HG03575 (cell line): ENCODE measurements at regions not wholly inside any gene's neighbourhood (a gene's known extent, or its start where the extent isn't known, plus 50 kb on each side); places are given as distances from the start of the nearest gene placed in this dataset.

Experiments
- ATAC-seq: cut with Tn5 transposase; IDR thresholded peaks from one replicate; pipeline ENCODE4 v1.9.1; 2021; ENCODE audit not compliant: unreplicated experiment, insufficient number of reproducible peaks, low FRiP score; ENCODE audit errors: extremely low read depth

DNA sequence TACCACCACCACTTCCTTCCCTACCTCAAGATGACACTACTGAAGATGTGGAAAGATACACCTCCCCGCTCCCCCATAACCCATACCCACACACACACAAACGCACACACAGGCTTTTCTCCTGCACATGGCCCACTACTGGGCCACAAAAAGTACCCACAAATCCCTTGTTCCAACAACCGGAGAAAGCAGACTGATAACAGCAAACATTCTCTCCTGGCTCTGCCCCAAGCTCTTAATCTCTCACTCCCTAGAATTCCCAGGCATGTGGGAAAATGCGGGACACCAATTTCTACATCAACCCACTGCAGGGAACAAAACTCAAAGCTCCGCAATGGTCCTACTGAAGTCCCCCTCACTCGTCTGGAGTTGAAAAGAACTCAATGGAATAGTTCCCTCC, 611.0 kb upstream of the KLF4 start:
- ATAC-seq: no peak

DNA sequence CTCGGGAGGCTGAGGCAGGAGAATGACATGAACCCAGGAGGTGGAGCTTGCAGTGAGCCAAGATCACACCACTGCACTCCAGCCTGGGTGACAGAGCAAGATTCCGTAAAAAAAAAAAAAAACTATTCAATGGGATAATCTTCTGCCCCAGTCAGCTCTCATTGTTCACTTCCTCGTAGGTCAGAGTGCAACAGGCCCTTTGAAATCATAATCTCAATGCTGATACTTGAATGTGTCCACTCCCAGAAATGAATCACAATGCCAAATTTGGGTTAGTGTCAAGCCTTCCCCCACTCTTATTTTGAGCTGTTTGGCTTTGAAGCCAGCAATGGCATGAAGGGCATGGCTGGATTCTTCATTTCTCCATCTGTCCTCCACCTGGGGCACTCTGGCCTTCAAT, 610.3 kb upstream of the KLF4 start:
- ATAC-seq: no peak

DNA sequence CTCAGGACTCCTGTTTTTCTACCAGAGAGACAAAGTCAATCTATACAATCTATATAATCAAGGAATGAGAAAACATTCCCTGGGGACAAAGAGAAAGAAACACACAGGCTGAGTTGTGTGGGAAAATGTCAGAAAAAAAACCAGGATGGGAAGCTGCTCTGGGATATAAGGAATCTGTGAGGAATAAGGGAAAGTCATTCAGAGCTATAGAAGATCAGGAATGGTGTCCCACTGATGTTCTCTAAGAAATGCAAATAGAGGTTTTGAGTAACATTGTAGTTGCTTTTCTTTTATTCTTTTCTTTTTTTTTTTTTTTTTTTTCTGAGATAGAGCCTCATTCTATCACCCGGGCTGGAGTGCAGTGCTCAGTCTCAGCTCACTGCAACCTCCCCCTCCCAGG, 605.9 kb upstream of the KLF4 start:
- no peak for ATAC-seq

DNA sequence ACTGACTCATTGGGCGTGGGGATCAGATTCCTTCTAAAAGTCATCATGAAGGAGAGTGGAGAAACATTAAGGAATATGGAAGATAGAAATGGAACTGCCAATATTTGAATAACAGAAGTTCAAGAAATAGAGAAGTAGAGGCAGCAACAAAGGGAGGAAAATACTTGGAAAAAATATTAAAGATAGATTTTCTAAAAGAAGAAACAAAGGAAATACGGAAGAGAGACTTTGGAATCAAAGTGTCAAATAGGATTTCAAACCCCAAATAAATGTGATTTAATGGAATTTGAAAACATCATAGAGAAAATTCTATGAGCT, 605.1 kb upstream of the KLF4 start:
- no peak for ATAC-seq

DNA sequence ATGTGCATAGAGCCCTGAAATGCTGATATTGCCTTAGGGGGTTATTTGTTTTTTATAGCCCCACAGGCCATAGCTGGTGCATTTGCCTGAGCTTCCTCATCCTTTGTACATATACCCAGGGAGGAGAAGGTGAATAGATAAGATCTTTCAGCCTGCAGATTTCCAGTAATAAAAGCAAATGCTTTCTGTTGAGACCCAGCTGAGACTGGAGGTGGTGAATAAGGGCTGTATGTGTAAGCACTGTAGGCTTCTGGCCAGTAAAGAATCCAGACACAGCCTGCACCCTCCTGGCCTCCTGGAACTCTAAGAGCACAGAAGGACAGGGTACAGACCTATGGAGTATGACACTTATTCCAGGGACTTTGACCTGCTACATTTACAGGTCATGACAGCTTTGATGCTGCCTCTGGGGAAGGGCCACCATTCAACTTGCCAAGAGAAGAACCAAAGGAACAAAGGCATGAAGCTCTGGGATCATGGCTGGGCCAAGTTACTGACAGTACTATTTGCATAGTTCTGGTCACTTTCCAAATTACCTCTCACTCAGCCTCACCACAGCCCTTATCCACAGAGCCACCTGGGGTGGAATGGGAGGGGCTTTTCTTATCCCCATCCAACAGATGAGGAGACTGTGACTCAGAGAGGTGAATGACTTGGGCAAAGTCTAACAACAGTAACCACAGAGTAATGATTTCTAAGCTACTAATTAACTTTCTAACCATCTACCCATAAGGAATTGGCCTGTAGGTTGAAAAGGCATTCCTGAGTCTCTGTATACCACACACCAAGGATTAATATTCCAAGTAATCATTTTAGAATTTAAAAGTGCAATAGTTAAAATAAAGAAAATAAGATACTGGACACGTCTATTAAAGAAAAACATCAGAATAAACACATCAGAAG, 604.5 kb upstream of the KLF4 start:
- no peak for ATAC-seq

DNA sequence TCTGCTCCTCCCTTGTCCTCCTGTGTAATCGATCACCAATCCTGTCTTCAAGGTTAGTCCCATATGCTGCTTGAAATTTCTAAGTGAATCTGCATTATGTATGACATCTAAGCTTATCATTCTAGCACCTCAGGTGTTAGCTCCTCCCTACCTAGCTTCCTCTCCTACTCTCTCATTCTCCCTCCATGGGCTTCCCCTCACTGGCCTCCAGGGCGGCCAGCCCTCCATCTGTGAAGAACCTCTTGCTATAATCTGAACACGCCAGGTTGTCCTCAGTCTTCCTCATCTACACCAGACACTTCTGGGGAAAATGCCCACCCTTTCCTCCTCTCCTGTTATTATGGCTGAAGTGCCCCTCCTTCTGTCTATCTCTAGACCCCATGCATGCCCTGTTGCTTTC, 599.3 kb upstream of the KLF4 start:
- ATAC-seq: no peak

DNA sequence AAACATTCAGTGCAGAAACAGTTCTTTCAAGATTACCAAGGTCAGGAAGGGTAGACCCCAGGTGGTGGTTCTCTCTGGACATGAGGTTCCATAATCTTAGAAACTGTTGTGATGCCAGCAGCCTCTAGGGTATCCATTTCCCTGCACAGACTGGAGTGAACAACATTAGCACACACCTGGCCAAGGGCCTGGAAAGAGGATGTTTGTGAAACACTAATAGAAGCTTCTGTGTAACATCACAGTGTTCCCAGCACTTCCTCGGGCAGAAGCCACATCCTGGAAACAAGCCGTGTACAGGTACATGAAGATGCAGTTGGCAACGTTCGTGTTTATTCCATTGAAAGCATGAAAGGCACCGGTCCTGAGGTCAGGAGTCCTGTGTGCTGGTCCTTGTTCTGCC, 598.2 kb upstream of the KLF4 start:
- no peak for ATAC-seq

DNA sequence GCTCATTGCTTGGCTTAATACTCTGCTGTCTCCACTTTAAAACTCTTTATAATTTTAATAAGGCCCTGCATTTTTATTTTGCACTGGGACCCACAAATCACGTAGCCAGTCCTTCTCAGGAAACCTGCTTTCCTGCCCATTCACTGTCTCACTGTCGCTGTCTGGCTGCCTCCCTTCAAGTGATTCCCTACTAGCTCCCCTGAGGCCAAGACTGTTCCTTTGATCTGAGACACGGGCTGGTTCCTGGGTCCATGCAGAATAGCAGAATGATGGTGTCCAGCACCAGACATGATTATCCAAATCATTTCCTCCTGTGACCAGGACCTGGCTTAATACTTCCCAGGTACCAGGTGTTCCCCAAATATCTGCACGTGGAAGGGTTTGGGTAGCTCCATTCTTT, 597.1 kb upstream of the KLF4 start:
- no peak for ATAC-seq

DNA sequence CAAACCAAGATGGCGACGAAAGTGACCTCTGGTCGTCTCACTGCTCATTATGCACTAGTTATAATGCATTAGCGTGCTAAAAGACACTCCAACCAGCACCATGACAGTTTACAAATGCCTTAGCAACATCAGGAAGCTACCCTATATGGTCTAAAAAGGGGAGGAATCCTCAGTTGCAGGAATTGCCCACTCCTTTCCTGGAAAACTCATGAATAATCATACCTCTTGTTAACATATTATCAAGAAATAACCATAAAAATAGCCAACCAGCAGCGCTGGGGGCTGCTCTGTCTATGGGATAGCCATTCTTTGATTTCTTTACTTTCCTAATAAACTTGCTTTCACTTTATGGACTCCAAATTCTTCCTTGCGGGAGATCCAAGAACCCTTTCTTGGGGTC, 595.7 kb upstream of the KLF4 start:
- ATAC-seq: no peak

DNA sequence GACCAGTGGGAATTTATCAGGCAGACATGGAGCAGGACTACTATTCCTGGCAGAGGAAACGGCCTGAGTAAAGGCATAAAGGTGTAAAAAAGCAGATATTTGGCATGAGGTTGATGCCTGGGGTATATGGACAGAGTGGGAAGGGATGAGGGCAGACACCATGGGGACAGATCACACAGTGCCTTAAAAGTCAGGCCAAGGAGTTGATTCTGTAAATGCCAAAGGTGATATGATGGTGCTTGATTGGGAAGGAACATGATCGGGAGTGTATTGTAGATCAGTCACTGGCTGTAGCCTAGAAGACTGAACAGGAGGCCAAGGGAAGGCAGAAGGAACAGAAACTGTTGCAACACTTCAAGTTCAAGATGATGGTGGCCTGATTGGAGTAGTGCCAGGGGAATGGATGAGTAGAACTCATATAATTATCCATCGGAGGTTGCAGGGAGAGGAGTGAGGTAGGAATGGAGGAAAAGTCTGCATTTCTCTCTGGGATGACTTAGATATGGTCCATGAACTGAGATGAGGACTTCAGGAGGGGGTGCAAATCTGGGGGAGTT, 594.3 kb upstream of the KLF4 start:
- ATAC-seq: no peak

DNA sequence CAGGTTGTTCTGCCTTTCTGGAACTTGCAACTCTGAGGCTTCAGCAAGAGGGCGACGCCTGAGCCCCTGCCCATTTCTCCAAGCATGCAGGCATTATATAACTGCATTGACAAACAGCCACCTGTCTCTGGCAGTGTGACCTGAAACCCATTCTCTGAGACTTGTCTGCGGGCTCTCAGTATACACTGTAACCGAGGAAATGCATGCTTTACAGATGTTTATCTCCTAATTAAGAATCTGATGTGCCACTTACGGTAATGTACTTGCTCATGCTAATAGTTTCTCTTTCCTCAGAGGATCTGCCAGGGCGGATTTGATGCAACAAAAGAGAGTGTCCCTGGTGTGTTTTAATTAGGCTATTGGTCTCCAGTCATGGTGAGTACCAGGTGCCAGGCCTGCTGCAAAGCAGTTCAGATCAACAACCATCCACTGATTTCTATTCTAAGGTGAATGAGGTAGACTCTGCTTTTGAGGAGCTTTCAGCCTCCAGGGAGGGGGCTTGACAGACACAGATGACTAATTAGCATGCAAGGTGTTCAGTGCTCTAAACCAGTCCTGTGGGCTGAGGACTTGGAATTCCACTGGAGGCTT, 593.7 kb upstream of the KLF4 start:
- no peak for ATAC-seq

DNA sequence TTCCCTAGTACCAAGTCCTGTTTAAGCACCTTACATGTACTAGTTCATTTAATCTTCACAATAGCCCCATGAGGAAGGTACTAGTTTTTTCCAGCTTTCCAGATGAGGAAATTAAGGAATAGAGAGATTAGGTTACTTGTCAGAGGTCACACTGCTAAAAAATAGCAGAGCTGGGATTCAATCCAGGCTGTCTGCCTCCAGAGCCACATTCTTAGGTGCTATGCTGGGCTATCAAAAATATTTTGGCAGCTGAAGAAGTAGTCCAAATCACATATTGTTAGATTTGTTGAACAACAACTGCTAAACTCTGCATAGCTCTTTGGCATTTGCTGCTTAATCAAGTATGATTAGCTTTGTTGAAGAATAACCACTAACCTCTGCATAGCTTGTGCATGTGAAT, 591.5 kb upstream of the KLF4 start:
- no peak for ATAC-seq

DNA sequence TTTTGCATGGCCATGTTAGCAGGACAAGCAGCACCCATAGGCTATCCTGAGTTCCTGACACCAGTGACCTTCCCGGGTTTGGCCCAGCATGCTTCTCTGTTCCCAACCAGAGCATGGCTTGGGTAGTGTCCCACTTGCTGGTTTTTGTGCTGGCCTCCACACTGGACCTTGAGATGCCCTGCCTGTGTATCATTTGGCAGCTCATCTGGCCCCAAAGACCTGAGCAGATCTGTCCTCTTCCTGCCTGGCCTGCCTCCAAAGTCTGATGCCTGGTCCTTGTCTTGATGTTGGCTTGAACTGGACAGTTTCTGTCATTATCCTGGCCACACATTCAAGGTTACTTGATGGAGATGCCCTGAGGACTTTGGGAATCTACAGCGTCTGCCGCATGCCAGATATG, 590.7 kb upstream of the KLF4 start:
- ATAC-seq: no peak

DNA sequence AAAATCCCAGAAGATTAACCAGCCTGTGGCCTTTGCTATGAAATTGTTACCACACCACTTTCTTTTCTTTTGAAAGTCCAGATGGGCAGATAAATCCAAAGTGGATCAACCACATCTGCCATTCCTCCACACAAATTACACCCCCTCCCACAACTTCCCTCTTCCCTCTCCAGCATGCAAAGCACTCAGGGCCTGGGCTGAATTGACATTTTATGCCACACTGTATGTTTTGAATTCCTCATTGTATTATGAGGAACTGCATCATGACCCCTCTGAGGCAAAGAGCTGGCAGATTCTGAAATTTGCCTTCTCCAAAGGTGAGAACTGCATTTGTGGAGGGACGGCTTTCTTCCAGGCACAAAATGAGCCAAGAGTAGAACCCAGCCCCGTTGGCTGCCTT, 589.2 kb upstream of the KLF4 start:
- no peak for ATAC-seq

DNA sequence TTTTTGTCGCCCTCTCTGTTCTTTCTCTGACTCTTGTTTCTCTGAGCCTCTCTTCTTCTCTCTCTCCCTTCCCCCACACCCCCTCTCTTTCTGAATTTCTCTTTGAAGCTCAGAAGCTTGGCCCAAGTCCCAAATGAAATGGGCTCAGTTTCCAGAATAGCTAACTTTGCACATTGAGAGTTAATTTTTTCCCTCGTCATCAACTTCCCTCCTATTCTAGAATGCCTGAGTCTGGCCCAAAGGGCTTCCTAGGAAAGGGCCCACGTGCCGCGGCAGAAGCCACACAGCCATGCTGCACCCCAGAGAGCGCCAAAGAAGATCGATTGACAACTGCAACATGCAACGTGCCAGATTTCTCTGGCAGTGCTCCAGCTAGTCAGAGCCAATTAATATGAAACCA, 588.8 kb upstream of the KLF4 start:
- no peak for ATAC-seq

DNA sequence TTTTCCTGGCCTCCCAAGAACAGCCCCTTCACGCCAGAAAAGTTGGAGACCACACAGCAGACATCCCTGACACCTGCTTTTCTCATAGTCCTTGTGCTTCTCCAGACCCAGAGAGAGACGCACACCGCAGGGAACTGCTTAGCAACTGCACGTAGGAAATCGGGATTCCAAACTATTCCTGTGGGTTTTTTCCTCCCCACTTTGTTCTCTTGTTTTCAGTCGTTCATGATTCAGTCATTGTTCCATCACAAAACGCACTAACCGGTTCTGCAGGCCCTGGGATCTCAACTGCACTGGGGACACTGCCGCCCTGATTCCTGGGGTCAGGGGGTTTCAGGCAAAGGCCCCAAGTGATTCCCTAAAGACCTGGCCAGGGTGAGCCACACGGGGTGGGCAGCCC, 588.0 kb upstream of the KLF4 start:
- ATAC-seq: no peak

DNA sequence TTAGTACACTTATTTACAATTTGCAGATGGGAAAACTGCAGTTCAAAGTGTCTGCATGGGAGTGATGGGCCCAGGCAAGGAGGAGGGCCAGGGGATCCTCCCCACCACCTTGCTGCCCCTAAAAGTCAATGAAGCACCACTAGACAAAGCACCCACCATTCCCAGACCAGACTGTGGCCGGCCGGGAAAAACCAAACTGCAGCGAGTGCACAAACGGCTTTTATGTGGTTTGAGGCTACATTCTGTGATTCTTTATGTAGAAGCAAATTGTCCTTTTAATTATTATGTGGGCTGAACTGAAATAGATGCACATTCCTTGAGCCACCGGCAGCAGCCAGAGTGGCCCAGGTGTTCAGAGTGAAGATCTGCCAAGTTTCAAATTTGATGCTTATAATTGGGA, 585.3 kb upstream of the KLF4 start:
- no peak for ATAC-seq

DNA sequence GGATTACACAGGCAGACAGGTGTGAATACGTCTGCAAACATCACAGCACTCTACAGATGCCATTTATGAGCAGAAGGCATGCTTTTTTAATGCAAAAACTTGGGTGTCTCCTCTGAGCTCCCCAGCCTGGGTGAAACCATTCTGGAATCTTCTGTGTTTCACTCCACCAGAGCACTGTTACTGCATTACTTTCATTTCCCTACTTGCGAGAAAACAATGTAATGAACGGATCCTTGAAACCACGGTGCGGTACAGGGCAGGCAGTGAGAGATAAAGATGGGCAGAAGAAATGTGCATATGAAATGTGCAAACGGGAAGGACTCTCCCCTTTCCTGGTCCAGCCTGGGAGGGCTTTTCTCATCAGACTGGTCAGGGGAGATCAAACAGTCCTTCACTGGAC, 584.3 kb upstream of the KLF4 start:
- ATAC-seq: no peak

DNA sequence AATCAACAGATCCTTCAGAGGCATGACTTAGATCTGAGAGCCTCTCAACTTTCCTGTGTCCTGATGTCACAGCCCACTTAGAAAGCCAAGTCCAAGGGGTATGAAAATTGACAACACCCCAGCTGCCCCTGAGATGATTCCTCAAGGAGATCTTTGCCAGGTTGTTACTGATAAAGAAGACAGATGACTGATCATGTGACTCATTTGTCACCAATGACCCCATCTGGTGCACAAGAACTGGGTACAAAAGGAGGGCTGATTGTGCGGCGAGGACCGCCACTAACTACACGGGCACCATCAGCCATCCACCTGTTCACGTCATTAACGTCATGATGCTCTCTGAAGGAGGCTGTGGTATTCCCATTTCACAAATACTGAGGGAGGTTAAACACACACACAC, 583.2 kb upstream of the KLF4 start:
- ATAC-seq: no peak

DNA sequence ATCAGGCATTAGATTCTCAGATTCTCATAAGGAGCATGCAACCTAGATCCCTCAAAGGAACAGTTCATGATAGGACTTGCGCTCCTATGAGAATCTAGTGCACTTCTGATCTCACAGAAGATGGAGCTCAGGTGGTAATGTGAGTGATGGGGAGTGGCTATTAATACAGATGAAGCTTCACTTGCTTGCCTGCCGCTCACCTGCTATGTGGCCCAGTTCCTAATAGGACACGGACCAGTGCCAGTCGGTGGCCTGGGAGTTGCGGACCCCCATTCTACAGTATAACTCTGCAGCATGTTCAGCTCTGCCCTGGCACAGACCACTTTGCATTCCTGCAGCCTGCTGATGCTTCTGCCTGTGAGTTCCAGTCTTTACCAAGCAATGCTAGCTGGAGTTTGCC, 581.3 kb upstream of the KLF4 start:
- ATAC-seq: no peak

DNA sequence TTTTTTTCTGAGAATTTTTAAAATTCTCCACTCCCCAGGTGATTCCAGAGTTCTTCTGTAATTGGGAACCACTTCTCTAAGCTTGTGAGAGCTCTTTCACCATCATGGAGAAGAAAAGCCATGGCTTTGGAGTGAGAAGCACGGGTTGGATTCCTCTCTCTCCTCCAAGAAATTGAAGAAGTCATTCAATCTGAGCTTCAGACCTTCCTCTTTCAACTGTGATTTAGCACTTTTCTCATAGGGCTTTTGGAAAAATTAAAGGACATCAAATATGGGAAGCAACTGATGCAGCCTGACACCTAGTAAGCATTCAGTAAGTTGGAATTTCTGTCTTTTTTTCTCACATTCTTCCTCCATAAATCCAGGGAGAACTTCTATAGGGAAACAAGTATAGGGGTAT, 580.4 kb upstream of the KLF4 start:
- no peak for ATAC-seq
